Right lobe of liver (tissue), 4 donors: ENCODE measurements at regions not wholly inside any gene's neighbourhood (a gene's known extent, or its start where the extent isn't known, plus 50 kb on each side); places are given as distances from the start of the nearest gene placed in this dataset.

ENCODE experiments used
- CTCF ChIP-seq, 4 donors: fragments of 200-600 bp in 3 of 4; fragments of 450-650 bp in 1 of 4; IDR thresholded peaks; one replicate each; pipeline versions ENCODE4 v1.5.1 to v1.8.0; 2016 to 2022; ENCODE audit warnings: antibody characterized with exemption in 4 of 4, mild to moderate bottlenecking in 2 of 4
- POLR2A ChIP-seq: fragments of 450-650 bp; IDR thresholded peaks from one replicate; pipeline ENCODE4 v1.6.1; 2017; ENCODE audit warnings: antibody characterized with exemption, mild to moderate bottlenecking
- donor health status: DM: no; HTN: no; CAD: no.
- donor health status: DM: no; HTN: no; CAD: no.
- donor health status: DM: no; HTN: yes; CAD: no.

GRCh38 chrX:6718766-6719165 is 183.8 kb upstream of the VCX3A start:
- no peak for TF ChIP-seq CTCF (IDR thresholded peaks at IDR 0.05)
- no peak for TF ChIP-seq POLR2A
